ENCODE measurements at regions not wholly inside any gene's neighbourhood (a gene's known extent, or its start where the extent isn't known, plus 50 kb on each side); places are given as distances from the start of the nearest gene placed in this dataset.

GRCh38 chr5:109611061-109611460 is 78.7 kb upstream of the MAN2A1 start:
- Histone ChIP-seq H3K27me3 (ENCODE audit: insufficient read depth in 3 of 3, low read length in 2 of 3) (no peaks in the 10 kb centered on the region), H3K36me3 (ENCODE audit: insufficient read depth in 1 of 2, low read depth in 1 of 2) (no peaks in the 10 kb centered on the region), H3K9me3 (no peaks in the 10 kb centered on the region), H3K4me1 (no peaks in the 10 kb centered on the region), H3K27ac (no peak overlapping the region), H3K4me3 (no peak overlapping the region)
- no peak for DNase-seq
- intact Hi-C loops (cut with DNase I): no loop called here
- no peak for TF ChIP-seq CTCF (IDR thresholded peaks at IDR 0.05)
- no peak for ATAC-seq
- WGBS, 3 donors: 87 to 89% (median 88%) methylated on average over 4 of the region's 4 CpGs

- Histone ChIP-seq H3K4me1 (no peaks in the 10 kb centered on the region), H3K36me3 (ENCODE audit: insufficient read depth in 1 of 2, low read depth in 1 of 2) (no peaks in the 10 kb centered on the region), H3K4me3 (no peak overlapping the region), H3K27me3 (ENCODE audit: insufficient read depth in 3 of 3, low read length in 2 of 3) (no peaks in the 10 kb centered on the region), H3K9me3 (no peaks in the 10 kb centered on the region), H3K27ac (no peak overlapping the region)
- WGBS, 3 donors: 66 to 81% (median 78%) methylated on average over 3 of the region's 3 CpGs
- TF ChIP-seq CTCF (IDR thresholded peaks at IDR 0.05): no peak
- no peak for ATAC-seq
- intact Hi-C loops (cut with DNase I): no loop called here
- DNase-seq: no peak
These were observed 79.1 kb upstream of the MAN2A1 start for GRCh38 chr5:109610581-109610980.

- WGBS, 3 donors: 78 to 86% (median 84%) methylated on average over 3 of the region's 3 CpGs
- no peaks in the 10 kb centered on the region for H3K36me3 ChIP-seq (ENCODE audit: insufficient read depth in 1 of 2, low read depth in 1 of 2)
- no peak overlapping the region for H3K27ac ChIP-seq
- H3K27me3 ChIP-seq (ENCODE audit: insufficient read depth in 3 of 3, low read length in 2 of 3): no peaks in the 10 kb centered on the region
- no peaks in the 10 kb centered on the region for H3K4me1 ChIP-seq
- ATAC-seq (no peak), DNase-seq (no peak)
- no peaks in the 10 kb centered on the region for H3K9me3 ChIP-seq
- no peak for TF ChIP-seq CTCF (IDR thresholded peaks at IDR 0.05)
- intact Hi-C loops (cut with DNase I): no loop called here
- no peak overlapping the region for H3K4me3 ChIP-seq
These were observed 84.5 kb upstream of the MAN2A1 start for GRCh38 chr5:109605207-109605730.

GRCh38 chr5:109604758-109605157 is 85.0 kb upstream of the MAN2A1 start:
- no peaks in the 10 kb centered on the region for H3K36me3 ChIP-seq (ENCODE audit: insufficient read depth in 1 of 2, low read depth in 1 of 2)
- no peaks in the 10 kb centered on the region for H3K27me3 ChIP-seq (ENCODE audit: insufficient read depth in 3 of 3, low read length in 2 of 3)
- intact Hi-C loops (cut with DNase I): no loop called here
- WGBS, 3 donors: 93 to 98% (median 93%) methylated on average over 1 of the region's 1 CpG
- no peak overlapping the region for H3K27ac ChIP-seq
- DNase-seq (no peak), ATAC-seq (no peak)
- no peak overlapping the region for H3K4me3 ChIP-seq
- no peaks in the 10 kb centered on the region for H3K9me3 ChIP-seq
- no peaks in the 10 kb centered on the region for H3K4me1 ChIP-seq
- TF ChIP-seq CTCF (IDR thresholded peaks at IDR 0.05): no peak

- 83 to 89% (median 84%) methylated on average over 3 of the region's 3 CpGs for WGBS, 3 donors
- DNase-seq: no peak
- H3K36me3 ChIP-seq (ENCODE audit: insufficient read depth in 1 of 2, low read depth in 1 of 2): no peaks in the 10 kb centered on the region
- no peak for TF ChIP-seq CTCF (IDR thresholded peaks at IDR 0.05)
- no peaks in the 10 kb centered on the region for H3K4me1 ChIP-seq
- intact Hi-C loops (cut with DNase I): no loop called here
- no peaks in the 10 kb centered on the region for H3K27me3 ChIP-seq (ENCODE audit: insufficient read depth in 3 of 3, low read length in 2 of 3)
- no peak overlapping the region for H3K4me3 ChIP-seq
- no peaks in the 10 kb centered on the region for H3K9me3 ChIP-seq
- ATAC-seq: no peak
- H3K27ac ChIP-seq: no peak overlapping the region
These were observed 88.0 kb upstream of the MAN2A1 start for GRCh38 chr5:109601736-109602135.
